Glomerular visceral epithelial cell (primary cell): ENCODE measurements at regions not wholly inside any gene's neighbourhood (a gene's known extent, or its start where the extent isn't known, plus 50 kb on each side); places are given as distances from the start of the nearest gene placed in this dataset.
A peak's percentile ranks its signal among the peaks of the same experiment; 100 is the strongest.

ENCODE experiments used
- DNase-seq: peaks from one replicate; pipeline ENCODE4 v3.0.0-alpha.2; 2016; ENCODE audit errors: extremely low spot score

- DNase-seq, result no peak
Measured at GRCh38 chr11:28417601-28418323, 309.6 kb downstream of the METTL15 start.

GRCh38 chr11:28412029-28412428, 303.8 kb downstream of the METTL15 start:
- no peak for DNase-seq

GRCh38 chr11:28401446-28401845, 293.3 kb downstream of the METTL15 start:
- no peak for DNase-seq

- DNase-seq, result no peak
Measured at GRCh38 chr11:28400331-28401100, 292.3 kb downstream of the METTL15 start.

- DNase-seq, result no peak
Measured at GRCh38 chr11:28393348-28393747, 285.2 kb downstream of the METTL15 start.

GRCh38 chr11:28384418-28384817, 276.2 kb downstream of the METTL15 start:
- peak; percentile 91 for DNase-seq

- no peak for DNase-seq
Measured at GRCh38 chr11:28383456-28383855, 275.3 kb downstream of the METTL15 start.
